Ishikawa (cell line): ENCODE measurements at regions not wholly inside any gene's neighbourhood (a gene's known extent, or its start where the extent isn't known, plus 50 kb on each side); places are given as distances from the start of the nearest gene placed in this dataset.

ENCODE experiments used
- CEBPB ChIP-seq: IDR thresholded peaks from 2 replicates; pipeline ENCODE4 v1.6.1; 2012
- CREB1 ChIP-seq: IDR thresholded peaks from 2 replicates; pipeline ENCODE4 v1.6.1; 2012; ENCODE audit warnings: low read depth
- EP300 ChIP-seq: IDR thresholded peaks from 2 replicates; pipeline ENCODE4 v1.6.1; 2012; ENCODE audit warnings: borderline replicate concordance
- FOXM1 ChIP-seq: IDR thresholded peaks from 2 replicates; pipeline ENCODE4 v1.6.1; 2012; ENCODE audit warnings: low read depth, borderline replicate concordance
- MAX ChIP-seq: IDR thresholded peaks from 2 replicates; pipeline ENCODE4 v1.6.1; 2012
- NFIC ChIP-seq: IDR thresholded peaks from 2 replicates; pipeline ENCODE4 v1.6.1; 2012
- RAD21 ChIP-seq: IDR thresholded peaks from 2 replicates; pipeline ENCODE4 v1.6.1; 2012; ENCODE audit warnings: low read depth
- REST ChIP-seq: IDR thresholded peaks from 2 replicates; pipeline ENCODE4 v1.6.1; 2012; ENCODE audit warnings: low read depth, mild to moderate bottlenecking
- TAF1 ChIP-seq: IDR thresholded peaks from 2 replicates; pipeline ENCODE4 v1.6.1; 2012; ENCODE audit warnings: low read depth, mild to moderate bottlenecking
- TCF12 ChIP-seq: IDR thresholded peaks from 2 replicates; pipeline ENCODE4 v1.6.1; 2012; ENCODE audit warnings: low read depth
- TEAD4 ChIP-seq: IDR thresholded peaks from 2 replicates; pipeline ENCODE4 v1.6.1; 2012
- USF1 ChIP-seq: IDR thresholded peaks from 2 replicates; pipeline ENCODE4 v1.6.1; 2012

- TF ChIP-seq EP300 (no peak), MAX (no peak), REST (no peak), TAF1 (no peak), CREB1 (no peak), FOXM1 (no peak), TCF12 (no peak), NFIC (no peak), RAD21 (no peak), TEAD4 (no peak), CEBPB (no peak), USF1 (no peak)
These were observed 164.4 kb upstream of the FOXD4L5 start for GRCh38 chr9:65449423-65449822.
